Tibial artery (tissue), 4 donors: ENCODE measurements at regions not wholly inside any gene's neighbourhood (a gene's known extent, or its start where the extent isn't known, plus 50 kb on each side); places are given as distances from the start of the nearest gene placed in this dataset.

Experiments
- DNase-seq, 2 donors: peaks; one replicate each; pipeline ENCODE4 v3.0.0-alpha.2; 2019
- H3K27ac ChIP-seq, 2 donors: fragments of 200-600 bp; sonication (generic) in 1 of 2; 1 replicate in 1 of 2; 2 replicates in 1 of 2; pipeline ENCODE4 v1.5.1; 2018 to 2019; ENCODE audit warnings: mild to moderate bottlenecking in 1 of 2
- H3K27me3 ChIP-seq, 2 donors: fragments of 200-600 bp; sonication (generic) in 1 of 2; one replicate each; pipeline versions ENCODE4 v1.5.1 to v1.6.0; 2016 to 2019
- H3K36me3 ChIP-seq, 3 donors: fragments of 200-600 bp; sonication (generic) in 2 of 3; one replicate each; pipeline ENCODE4 v1.5.1; 2016 to 2019; ENCODE audit warnings: mild to moderate bottlenecking in 2 of 3
- H3K4me1 ChIP-seq, 4 donors: fragments of 200-600 bp; sonication (generic) in 2 of 4; 1 replicate in 3 of 4; 2 replicates in 1 of 4; pipeline ENCODE4 v1.5.1; 2016 to 2019
- H3K4me3 ChIP-seq, 2 donors: fragments of 200-600 bp; sonication (generic) in 1 of 2; 1 replicate in 1 of 2; 2 replicates in 1 of 2; pipeline ENCODE4 v1.5.1; 2018 to 2019; ENCODE audit warnings: mild to moderate bottlenecking in 2 of 2
- H3K9me3 ChIP-seq, 3 donors: fragments of 200-600 bp; sonication (generic) in 1 of 3; one replicate each; pipeline ENCODE4 v1.5.1; 2016 to 2019
- CTCF ChIP-seq, 2 experiments: fragments of 200-600 bp in 1 of 2; fragments of 450-650 bp in 1 of 2; IDR thresholded peaks; one replicate each; pipeline ENCODE4 v1.5.1; 2017 to 2019; ENCODE audit warnings: antibody characterized with exemption in 2 of 2, mild to moderate bottlenecking in 1 of 2, moderate library complexity in 1 of 2
- intact Hi-C: fragments of 100-400 bp; cut with DNase I; formaldehyde crosslinking; loops from one replicate; pipeline ENCODE4 v1.15.0; 2023; ENCODE audit warnings: low total_unique reads

GRCh38 chr6:43956478-43956877, 170.8 kb downstream of the MRPL14 start:
- intact Hi-C loops, result no loop called here
- no peaks in the 10 kb centered on the region for H3K36me3 ChIP-seq
- no peak overlapping the region for H3K27ac ChIP-seq
- no peak overlapping the region for H3K4me3 ChIP-seq
- H3K9me3 ChIP-seq, result no peaks in the 10 kb centered on the region
- no peak for DNase-seq
- no peak for TF ChIP-seq CTCF (IDR thresholded peaks at IDR 0.05)
- H3K27me3 ChIP-seq, result peaks cover 0 to 19% of the 10 kb centered on the region in 2 donors
- H3K4me1 ChIP-seq, result no peaks in the 10 kb centered on the region

GRCh38 chr6:43954311-43955131, 172.7 kb downstream of the MRPL14 start:
- no peak for DNase-seq
- no peak for TF ChIP-seq CTCF (IDR thresholded peaks at IDR 0.05)
- Histone ChIP-seq H3K36me3 (no peaks in the 10 kb centered on the region), H3K4me1 (no peaks in the 10 kb centered on the region), H3K27ac (no peak overlapping the region), H3K27me3 (peaks cover 0 to 19% of the 10 kb centered on the region in 2 donors), H3K4me3 (no peak overlapping the region), H3K9me3 (no peaks in the 10 kb centered on the region)
- intact Hi-C loops, result no loop called here

- no peaks in the 10 kb centered on the region for H3K4me1 ChIP-seq
- H3K4me3 ChIP-seq, result no peak overlapping the region
- DNase-seq, result peak in 1 of 2 donors; percentile 35
- H3K27me3 ChIP-seq, result peaks cover 0 to 19% of the 10 kb centered on the region in 2 donors
- no peaks in the 10 kb centered on the region for H3K36me3 ChIP-seq
- TF ChIP-seq CTCF (IDR thresholded peaks at IDR 0.05), result no peak
- intact Hi-C loops, result no loop called here
- H3K27ac ChIP-seq, result no peak overlapping the region
- H3K9me3 ChIP-seq, result no peaks in the 10 kb centered on the region
These were observed 173.4 kb downstream of the MRPL14 start for GRCh38 chr6:43953794-43954310.

GRCh38 chr6:43953256-43953655, 174.0 kb downstream of the MRPL14 start:
- no peaks in the 10 kb centered on the region for H3K9me3 ChIP-seq

GRCh38 chr6:43952746-43953145, 174.5 kb downstream of the MRPL14 start:
- TF ChIP-seq CTCF (IDR thresholded peaks at IDR 0.05), result no peak
- intact Hi-C loops, result no loop called here
- H3K9me3 ChIP-seq, result no peaks in the 10 kb centered on the region
- DNase-seq, result no peak
- H3K4me3 ChIP-seq, result no peak overlapping the region
- no peak overlapping the region for H3K27ac ChIP-seq
- H3K36me3 ChIP-seq, result no peaks in the 10 kb centered on the region
- peaks cover 0 to 19% of the 10 kb centered on the region in 2 donors for H3K27me3 ChIP-seq
- no peaks in the 10 kb centered on the region for H3K4me1 ChIP-seq

More at GRCh38 chr6:43953256-43953655, 174.0 kb downstream of the MRPL14 start:
- Histone ChIP-seq H3K36me3 (no peaks in the 10 kb centered on the region), H3K4me1 (no peaks in the 10 kb centered on the region), H3K4me3 (no peak overlapping the region), H3K27me3 (peaks cover 0 to 19% of the 10 kb centered on the region in 2 donors), H3K27ac (no peak overlapping the region)
- intact Hi-C loops, result no loop called here
- no peak for DNase-seq
- no peak for TF ChIP-seq CTCF (IDR thresholded peaks at IDR 0.05)
